ENCODE measurements at regions not wholly inside any gene's neighbourhood (a gene's known extent, or its start where the extent isn't known, plus 50 kb on each side); places are given as distances from the start of the nearest gene placed in this dataset.

GRCh38 chr2:164102366-164102765 is 366.6 kb upstream of the FIGN start:
- TF ChIP-seq POLR2A (IDR thresholded peaks at IDR 0.05) (no peak), CTCF (IDR thresholded peaks at IDR 0.05) (no peak)

Measured in Peyer's patch (tissue), 4 donors.